WTC11 (cell line): ENCODE measurements at regions not wholly inside any gene's neighbourhood (a gene's known extent, or its start where the extent isn't known, plus 50 kb on each side); places are given as distances from the start of the nearest gene placed in this dataset.

Experiments
- CTCF ChIP-seq: fragments of 200-600 bp; IDR thresholded peaks from 2 replicates; pipeline ENCODE4 v1.8.0; 2022; ENCODE audit warnings: antibody characterized with exemption
- JUN ChIP-seq: sonication (generic); formaldehyde crosslinking; IDR thresholded peaks from 2 replicates; pipeline ENCODE4 v1.8.0; 2023; ENCODE audit warnings: mild to moderate bottlenecking, missing genetic modification reagents
- NFE2L1 ChIP-seq: sonication (generic); formaldehyde crosslinking; IDR thresholded peaks from 2 replicates; pipeline ENCODE4 v1.8.1; 2023; ENCODE audit warnings: missing genetic modification reagents
- RORB ChIP-seq: fragments of 250-450 bp; sonication (Bioruptor Pico); IDR thresholded peaks from 2 replicates; pipeline ENCODE4 v1.9.0; 2021; ENCODE audit warnings: mild to moderate bottlenecking
- ZBTB43 ChIP-seq: sonication (generic); formaldehyde crosslinking; IDR thresholded peaks from 2 replicates; pipeline ENCODE4 v1.8.1; 2023; ENCODE audit warnings: mild to moderate bottlenecking, missing genetic modification reagents
- ZNF416 ChIP-seq: fragments of 250-450 bp; sonication (Bioruptor Pico); IDR thresholded peaks from 2 replicates; pipeline ENCODE4 v1.9.0; 2021; ENCODE audit warnings: mild to moderate bottlenecking, inconsistent platforms

DNA sequence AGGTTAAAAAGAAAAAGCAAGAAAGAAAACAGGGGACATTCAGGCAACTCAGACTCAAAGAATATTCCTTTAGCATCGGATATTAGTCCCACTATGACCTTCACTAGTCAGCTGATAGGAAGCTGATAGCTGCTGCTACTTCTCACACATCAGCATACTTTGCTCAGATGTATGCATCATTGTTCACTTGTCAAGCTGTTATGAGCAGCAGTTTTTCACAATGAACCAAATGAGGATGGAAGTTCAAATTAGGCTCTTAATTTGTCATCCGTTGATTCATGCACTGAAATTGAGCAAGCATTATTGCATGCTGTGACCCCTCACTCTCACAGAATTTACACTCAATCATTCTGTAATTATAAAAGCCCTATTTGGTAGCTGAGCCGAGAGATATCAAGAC lies 257.7 kb downstream of the SNX13 start:
- TF ChIP-seq ZNF416 (CRISPR knock-in tag) (no peak), JUN (CRISPR knock-in tag) (no peak), ZBTB43 (no peak), CTCF (no peak), RORB (CRISPR knock-in tag) (no peak), NFE2L1 (CRISPR knock-in tag) (no peak)
